Inferior parietal cortex (tissue), 1 donor: ENCODE measurements at regions not wholly inside any gene's neighbourhood (a gene's known extent, or its start where the extent isn't known, plus 50 kb on each side); places are given as distances from the start of the nearest gene placed in this dataset.
"Not testable (repeated sequence)": the region's sequence is repeated elsewhere in the genome, so short reads cannot be mapped to it uniquely, and the experiment has no call there.

Experiments
- DNase-seq: peaks from one replicate; pipeline ENCODE4 v3.0.0-alpha.2; 2016; ENCODE audit errors: extremely low spot score

- no peak for DNase-seq
Observed at GRCh38 chr2:190150413-190150812, 87.9 kb upstream of the MSTN start.

- DNase-seq: no peak
Observed at GRCh38 chr2:190149908-190150307, 87.4 kb upstream of the MSTN start.

DNA sequence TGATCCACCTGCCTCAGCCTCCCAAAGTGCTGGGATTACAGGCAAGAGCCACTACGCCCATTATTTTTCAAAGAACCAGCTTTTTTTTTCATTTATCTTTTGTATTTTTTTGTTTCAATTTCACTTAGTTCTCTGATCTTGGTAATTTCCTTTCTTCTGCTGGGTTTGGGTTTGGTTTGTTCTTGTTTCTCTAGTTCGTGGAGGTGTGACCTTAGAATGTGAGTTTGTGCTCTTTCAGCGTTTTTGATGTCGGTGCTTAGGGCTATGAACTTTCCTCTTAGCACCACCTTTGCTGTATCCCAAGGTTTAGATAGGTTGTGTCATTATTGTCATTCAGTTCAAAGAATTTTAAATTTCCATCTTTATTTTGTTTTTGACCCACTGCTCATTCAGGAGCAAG, 86.7 kb upstream of the MSTN start:
- no peak for DNase-seq

- DNase-seq: not testable (repeated sequence)
Observed at GRCh38 chr2:190146109-190146508, 83.6 kb upstream of the MSTN start.

DNA sequence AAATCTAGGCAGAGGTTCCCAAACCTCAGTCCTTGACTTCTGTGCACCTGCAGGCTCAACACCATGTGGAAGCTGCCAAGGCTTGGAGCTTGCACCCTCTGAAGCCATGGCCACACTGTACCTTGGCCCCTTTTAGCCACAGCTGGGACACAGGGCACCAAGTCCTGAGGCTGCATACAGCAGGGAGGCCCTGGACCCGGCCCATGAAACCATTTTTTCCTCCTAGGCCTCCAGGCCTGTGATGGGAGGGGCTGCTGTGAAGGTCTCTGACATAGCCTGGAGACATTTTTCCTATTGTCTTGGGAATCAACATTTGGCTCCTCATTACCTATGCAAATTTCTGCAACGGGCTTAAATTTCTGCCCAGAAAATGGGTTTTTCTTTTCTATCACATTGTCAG, 77.9 kb upstream of the MSTN start:
- not testable (repeated sequence) for DNase-seq

DNA sequence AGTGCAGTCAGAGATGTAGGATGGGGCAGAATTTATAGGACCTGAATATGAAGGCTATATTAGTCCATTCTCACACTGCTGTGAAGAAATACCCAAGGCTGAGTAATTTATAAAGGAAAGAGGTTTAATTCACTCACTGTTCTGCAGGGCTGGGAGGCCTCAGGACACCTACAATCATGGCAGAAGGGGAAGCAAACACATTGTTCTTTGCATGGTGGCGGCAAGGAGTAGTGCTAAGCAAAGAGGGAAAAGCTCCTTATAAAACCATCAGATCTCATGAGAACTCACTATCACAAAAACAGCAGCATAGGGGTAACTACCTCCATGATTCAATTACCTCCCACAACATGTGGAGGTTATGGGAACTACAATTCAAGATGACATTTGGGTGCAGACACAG, 76.8 kb upstream of the MSTN start:
- DNase-seq: no peak

- DNase-seq: no peak
Observed at GRCh38 chr2:190138032-190138431, 75.5 kb upstream of the MSTN start.

DNA sequence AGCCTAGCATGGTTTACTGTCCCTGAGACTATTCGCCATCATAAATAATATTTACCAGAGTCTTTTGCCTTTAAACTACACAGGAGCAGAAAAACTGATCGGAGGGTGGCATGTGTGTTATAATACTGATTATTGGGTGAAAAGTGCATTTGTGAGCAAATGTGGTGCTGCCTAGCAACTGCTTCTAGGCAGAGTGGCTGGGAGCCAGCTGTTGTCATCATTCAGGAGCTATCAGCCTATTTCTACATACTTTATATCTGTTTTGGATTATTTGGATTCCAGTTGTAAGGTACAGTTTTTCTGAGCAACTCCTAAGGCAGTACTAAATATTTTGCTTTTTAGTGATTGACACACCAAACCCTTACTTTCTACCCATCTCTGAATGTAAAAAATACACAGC, 75.0 kb upstream of the MSTN start:
- no peak for DNase-seq

GRCh38 chr2:190136825-190137224, 74.3 kb upstream of the MSTN start:
- DNase-seq: no peak

DNA sequence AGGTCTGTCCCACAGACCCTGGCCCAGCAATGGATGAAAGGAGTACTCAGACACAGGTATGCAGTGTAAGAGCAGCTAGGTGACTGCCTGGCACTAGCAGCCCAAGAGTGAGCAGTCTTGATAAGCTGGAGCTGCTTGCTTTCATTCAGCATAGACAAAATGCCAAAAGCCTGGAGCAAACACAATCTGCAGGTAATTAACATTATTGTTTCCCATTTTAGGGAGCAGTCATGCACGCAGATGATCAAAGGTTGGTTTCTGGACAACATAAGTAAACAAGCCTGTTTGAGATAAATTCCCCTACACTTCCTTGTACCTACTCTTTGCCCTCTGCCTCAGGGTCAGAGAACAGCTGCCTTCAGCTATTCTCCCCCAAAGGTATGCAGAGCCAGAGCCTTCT, 73.7 kb upstream of the MSTN start:
- no peak for DNase-seq

DNA sequence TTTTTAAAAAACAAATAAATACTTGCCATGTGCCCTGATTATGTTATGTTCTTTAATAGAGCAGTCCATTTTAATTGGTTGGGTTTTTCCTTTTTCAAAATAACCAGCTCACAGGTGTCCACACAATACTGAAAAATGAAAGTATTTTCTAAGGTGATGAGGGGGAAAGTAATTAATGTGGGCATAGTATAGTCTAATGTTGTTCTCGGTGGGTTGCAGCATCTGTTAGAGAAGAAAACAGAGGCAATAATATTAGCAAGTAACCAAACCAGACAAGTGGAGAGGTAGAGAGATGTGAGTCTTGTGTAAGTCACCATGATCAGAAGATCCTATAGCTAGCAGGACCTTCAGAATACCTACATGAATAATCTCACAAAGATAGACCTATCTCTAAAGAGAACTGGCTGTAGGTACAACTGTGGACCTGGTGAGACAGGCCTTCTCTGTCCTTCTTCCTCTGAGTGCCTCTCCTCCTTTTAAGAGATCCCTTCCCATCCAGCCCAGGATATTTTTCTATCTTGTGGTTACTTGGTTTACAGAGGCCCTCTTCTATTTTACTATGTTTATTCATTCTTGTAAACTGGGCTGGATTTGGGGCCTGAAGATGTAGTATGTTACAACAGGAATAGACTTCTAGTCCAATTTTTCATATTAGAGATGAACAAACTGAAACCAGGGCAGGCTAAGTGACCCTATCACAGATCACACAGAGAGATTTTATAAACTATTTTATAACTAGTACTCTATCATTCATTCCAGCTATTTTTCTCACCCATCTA, 67.1 kb upstream of the MSTN start:
- no peak for DNase-seq

DNA sequence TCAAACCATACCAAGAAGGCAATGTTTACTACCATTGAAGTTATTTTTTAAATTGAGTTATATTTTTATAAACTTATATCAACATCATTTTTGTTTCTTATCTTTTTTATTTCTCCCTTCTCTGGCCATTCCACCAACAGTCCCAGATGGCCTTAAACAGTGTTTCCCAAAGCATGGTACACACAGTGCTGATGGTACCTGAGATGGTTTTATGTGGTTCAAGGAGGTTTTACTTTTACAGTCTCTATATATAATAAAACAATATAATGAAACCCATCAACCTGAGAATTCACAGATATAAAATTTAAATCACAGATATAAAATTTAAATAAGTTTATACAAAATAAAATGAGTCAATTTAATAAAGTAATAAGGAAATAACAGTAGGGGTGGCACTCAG, 65.1 kb upstream of the MSTN start:
- DNase-seq: no peak

DNA sequence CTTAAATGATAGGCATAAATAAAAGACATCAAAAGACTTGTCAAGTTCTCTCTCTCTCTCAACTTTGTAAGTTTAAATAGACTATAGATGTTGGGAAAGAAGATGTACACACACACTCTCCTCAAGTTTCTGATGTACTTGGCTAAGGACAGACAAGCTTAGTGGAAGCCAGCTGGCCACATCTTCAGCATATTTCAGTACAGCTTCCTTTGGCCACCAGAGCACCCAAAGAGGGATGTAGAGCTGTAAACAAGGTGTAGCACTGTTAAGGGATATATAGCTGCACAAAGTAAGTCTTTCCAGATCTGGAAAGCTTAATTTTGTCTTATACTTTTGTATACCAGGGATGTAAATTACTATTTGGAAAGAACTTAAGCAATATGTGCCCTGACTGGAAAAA, 64.3 kb upstream of the MSTN start:
- DNase-seq: no peak

DNA sequence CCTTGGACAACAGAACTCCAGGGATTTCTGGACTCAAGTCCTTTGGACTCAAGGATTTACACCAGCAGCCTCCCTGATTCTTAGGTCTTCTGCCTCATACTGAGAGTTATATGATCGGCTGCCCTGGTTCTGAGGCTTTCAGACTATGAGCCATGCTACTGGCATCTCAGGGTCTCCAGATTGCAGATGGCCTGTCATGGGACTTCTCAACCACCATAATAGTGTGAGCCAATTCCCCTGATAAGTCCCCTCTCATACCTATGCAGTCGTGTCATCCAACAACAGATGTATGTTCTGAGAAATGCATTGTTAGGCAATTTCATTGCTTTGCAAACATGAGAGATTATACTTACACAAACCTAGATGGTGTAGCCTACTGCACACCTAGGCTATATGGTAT, 61.4 kb upstream of the MSTN start:
- no peak for DNase-seq

DNA sequence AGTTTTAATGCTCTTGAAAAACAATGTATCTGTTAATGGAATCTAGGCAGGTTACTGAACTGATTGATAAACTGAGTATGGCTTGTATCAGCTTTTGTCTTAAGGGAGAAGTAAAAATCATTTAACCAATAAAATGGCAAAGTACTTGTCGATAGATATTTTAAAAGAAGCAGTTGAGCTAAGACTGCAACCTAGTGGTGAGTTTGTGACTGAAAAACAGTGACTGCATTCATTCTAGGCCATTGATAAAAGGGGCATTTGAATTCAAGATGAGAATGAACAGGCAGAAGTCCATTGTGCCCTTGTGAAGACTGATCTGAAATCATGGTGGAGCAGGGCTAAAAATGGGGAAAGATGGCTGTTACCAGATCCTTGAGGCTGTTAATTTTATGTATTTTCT, 59.4 kb upstream of the MSTN start:
- DNase-seq: peak; percentile 78

GRCh38 chr2:190121305-190121704, 58.8 kb upstream of the MSTN start:
- no peak for DNase-seq

GRCh38 chr2:190119923-190120590, 57.5 kb upstream of the MSTN start:
- no peak for DNase-seq

DNA sequence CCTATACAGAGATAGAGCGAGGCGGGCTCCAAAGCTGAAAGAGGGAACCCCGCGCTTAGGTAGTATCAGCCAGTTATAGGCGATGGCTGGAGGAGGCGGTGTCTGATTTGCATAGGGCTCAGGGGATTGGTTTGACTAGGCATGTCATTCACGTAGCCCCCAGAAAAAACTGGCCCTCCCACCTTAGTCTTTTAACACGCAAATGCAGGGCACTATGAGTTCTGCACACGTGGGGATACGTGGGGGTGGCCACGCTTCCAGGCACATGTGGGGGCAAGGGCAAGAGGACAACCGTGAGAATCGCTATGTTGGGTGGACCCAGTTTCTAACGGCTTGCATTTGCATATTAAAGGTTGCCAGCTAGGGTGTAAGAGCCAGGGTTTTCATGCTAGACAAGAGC, 56.7 kb upstream of the MSTN start:
- DNase-seq: no peak

DNA sequence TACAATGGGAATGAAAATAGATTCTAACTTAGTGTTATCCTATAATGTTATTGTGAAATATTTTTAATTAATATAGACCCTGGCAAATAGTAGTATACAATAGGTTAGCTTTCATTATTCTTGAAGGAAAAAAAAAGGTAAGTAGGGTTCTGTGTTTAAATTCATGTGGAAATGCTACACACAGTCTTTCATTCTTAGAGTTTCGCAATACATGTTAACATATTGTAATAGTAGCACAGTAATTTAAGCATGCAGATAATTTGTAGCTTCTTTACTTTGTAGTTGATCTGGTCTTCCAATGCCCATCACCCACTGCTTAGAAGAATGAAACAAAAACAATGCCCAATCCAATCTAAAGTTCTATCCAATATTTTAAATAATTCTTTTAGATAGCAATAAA, 54.8 kb upstream of the MSTN start:
- no peak for DNase-seq

- DNase-seq: no peak
Observed at GRCh38 chr2:190113000-190113399, 50.5 kb upstream of the MSTN start.
